GM19043 (cell line): ENCODE measurements at regions not wholly inside any gene's neighbourhood (a gene's known extent, or its start where the extent isn't known, plus 50 kb on each side); places are given as distances from the start of the nearest gene placed in this dataset.

ENCODE experiments used
- ATAC-seq: cut with Tn5 transposase; IDR thresholded peaks from one replicate; pipeline ENCODE4 v1.9.1; 2021; ENCODE audit warnings: low read depth; ENCODE audit not compliant: unreplicated experiment

- ATAC-seq: no peak
Observed at GRCh38 chr3:94935738-94936580, 873.1 kb downstream of the NSUN3 start.

- no peak for ATAC-seq
Observed at GRCh38 chr3:94937980-94938379, 875.1 kb downstream of the NSUN3 start.

DNA sequence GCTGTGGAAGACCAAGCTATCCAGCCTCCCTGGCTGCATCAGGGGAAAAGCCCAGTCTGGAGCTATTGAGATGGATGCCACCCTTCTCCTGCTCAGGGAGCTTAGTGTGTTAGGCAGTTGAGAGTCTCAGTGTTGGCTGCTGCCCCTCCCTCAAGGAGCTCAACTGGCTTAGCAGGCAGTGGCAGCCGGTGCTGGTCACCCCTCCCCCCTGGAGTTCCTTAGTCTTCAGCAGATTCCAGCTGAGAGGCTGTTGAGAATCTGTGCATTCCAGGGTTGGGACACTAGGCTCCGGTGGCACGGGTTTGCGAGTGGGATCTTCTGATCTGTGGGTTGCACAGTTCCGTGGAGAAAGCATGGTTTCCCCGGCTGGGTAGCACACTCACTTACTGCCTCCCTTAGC lies 883.8 kb downstream of the NSUN3 start:
- no peak for ATAC-seq

DNA sequence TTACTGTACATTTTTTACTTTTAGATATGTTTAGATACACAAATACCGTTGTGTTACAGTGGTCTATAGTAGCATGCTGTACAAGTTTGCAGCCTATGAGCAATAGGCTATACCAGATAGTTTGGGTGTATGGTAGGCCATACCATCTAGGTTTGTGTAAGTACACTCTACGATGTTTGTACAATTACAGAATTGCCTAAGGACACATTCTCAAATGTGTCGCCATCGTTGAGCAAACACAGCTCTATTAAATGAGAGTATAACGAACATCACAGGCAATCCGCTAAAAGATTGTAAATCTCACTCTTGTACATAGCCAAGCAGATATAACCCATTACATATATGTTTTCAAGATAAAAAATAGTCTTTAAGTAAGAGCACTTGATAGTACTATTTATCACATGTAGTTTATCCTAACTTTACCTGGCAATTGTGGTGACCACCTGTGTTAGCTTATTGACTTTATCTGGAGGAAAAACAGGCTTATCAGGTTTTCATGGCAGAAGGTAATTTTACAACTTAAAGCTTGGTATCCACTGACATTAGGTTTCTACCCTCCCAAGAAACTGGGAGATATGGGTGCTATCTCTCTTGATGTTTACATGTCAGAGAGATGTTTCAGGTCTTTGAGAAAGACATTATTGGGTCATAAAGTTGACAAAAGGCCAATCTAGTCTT lies 898.7 kb downstream of the NSUN3 start:
- ATAC-seq: no peak

DNA sequence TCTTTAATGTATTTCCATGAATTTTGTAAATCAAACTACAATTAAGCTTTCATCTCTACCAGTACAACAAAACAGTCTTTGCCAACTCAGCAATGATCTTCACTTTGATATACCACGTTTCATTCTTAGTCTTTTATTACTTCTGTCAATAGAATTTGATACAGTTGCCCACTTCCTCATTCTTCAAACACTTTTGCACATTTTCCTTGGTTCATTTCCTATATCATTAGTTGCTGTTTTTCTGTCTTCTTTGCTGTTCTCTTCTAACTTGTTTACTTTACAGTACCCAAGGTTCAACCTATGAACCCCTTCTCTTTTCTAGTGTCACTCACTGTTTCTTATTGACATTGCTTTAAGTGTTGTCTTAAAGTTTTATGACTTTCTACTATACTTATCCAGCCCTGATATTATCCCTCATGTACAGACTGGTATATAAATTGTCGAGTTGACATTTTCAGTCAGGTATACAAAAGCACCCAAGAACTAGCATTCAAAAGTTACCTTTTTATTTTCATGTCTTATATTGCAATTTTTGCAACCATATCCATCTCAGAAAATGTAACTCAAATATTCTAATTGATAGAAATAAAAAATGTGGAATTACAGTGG lies 903.1 kb downstream of the NSUN3 start:
- ATAC-seq: no peak

DNA sequence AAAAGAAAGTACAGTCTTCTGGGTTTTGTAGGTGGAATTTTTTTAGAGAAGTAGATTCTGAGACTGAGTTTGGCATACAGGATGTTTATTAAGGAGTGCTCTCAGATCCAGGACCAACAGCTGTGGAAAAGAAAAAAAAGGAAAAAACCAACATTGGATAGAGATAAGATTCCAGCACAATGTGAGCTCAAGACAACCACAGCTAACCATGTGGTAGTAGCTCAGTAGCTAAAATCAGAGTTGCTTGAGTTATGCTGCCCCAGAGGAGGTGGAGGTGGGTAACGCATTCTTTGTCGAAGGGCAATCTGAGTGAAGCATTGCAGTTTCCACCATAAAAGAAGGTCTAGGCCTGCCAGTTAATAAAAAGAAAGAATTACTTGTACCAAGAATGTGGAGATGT lies 904.3 kb downstream of the NSUN3 start:
- ATAC-seq: no peak

GRCh38 chr3:94968519-94968918 lies 905.7 kb downstream of the NSUN3 start:
- ATAC-seq: no peak

GRCh38 chr3:94972066-94972465 lies 909.2 kb downstream of the NSUN3 start:
- no peak for ATAC-seq

DNA sequence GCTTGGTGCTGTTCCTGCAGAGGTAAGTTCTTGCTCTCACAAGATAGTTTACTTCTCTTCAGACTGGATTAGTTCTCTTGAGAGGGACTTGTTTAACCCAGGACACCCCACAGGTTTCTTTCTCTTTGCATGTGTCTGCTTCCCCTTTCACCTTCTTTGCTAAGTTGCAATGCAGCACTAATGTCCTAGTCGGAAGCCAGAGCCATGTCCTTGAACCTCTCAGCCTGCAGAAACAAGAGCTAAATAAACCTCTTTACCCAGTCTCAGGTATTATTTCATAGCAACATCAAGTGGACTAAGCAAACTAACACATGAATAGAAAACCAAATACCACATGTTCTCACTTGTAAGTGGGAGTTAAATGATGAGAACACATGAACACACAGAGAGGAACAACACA lies 915.2 kb downstream of the NSUN3 start:
- no peak for ATAC-seq

GRCh38 chr3:94985778-94986177 lies 922.9 kb downstream of the NSUN3 start:
- no peak for ATAC-seq

DNA sequence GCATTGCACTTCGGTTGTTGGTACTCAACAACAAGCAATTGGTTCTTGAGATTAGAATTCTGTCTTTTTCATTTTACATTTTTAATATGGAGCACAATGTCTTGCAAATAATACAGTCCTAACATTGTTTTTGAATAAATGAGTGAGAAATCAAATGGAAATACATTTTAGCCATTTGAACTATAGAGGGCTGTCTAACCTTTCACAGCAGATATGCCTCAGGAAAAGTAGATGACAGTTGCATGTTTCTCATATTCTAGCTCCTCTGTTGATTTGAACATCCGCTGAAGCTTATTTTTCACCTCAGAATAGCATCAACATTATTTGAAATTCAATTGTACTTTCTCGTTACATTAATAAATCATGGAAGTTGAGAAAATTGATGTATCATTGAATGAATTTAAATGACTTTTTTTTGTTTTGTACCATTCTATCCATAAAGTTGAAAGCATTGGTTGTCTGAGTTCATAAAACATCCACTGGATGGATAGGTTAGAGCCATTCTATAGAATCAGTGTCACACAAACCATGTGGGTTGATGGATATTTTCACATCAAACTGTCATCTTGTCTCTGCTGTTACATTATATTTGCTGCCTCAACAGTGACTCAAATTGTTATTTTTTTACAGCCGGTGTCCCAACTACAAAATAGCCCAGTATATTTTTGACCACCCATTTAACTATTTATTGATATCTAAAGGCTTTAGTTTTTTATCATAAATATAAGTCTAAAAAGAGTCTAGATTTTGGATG lies 928.3 kb downstream of the NSUN3 start:
- no peak for ATAC-seq

- no peak for ATAC-seq
Observed at GRCh38 chr3:94996743-94997142, 933.9 kb downstream of the NSUN3 start.

DNA sequence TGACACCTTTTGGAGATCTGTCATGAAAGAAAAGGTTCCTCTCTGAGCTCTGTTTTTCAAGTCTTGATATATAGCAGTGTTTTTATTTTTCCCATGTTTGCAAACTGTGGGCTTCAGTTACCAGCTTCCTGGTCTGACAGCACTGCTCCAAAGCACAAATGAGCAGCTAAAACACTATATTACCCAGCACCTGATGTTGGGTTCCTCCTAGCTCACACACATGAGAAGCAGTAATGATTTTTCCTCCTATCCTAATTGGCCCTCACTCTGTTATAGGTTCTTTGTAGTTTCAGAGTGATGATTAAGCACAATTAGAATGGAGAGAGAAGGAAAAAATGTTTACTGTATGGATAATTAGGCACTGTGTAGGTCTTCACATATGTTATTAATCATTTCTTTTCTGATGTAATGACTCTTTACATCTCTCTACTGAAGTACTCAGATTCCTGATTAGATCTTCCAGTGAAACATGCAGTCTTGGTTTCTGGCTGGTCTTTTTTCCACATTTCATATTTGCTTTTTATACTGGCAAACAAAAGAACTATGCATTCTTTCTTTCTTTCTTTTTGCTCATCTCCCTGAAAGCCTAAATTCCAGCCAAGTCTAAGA lies 939.7 kb downstream of the NSUN3 start:
- ATAC-seq: no peak

GRCh38 chr3:95028688-95029087 lies 965.8 kb downstream of the NSUN3 start:
- ATAC-seq: no peak

GRCh38 chr3:95029644-95030043 lies 966.8 kb downstream of the NSUN3 start:
- ATAC-seq: no peak

- no peak for ATAC-seq
Observed at GRCh38 chr3:95036526-95037021, 973.7 kb downstream of the NSUN3 start.

- ATAC-seq: no peak
Observed at GRCh38 chr3:95037097-95037496, 974.2 kb downstream of the NSUN3 start.

- ATAC-seq: no peak
Observed at GRCh38 chr3:95037927-95038326, 975.1 kb downstream of the NSUN3 start.

GRCh38 chr3:95044101-95044500 lies 981.2 kb downstream of the NSUN3 start:
- ATAC-seq: no peak

DNA sequence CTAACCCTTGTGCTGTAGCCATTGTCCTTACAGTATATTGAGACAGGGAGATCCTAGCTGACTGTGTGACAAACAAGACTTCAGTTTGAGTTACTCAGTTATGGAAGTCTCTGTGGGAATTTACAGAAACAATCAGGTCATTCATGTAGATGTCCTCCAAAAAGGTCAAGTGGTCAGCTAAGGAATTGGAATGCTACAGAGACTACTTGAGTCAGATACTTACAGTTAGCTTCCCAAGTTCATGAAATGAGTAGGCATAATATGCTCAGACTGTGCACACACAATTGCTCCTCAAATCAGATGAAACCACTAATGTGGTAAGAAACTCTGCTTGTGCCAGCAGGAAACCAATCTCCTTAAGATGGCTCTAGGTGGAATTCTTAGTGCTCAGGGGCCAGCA lies 985.7 kb downstream of the NSUN3 start:
- no peak for ATAC-seq
